ENCODE measurements at regions not wholly inside any gene's neighbourhood (a gene's known extent, or its start where the extent isn't known, plus 50 kb on each side); places are given as distances from the start of the nearest gene placed in this dataset.

GRCh38 chr5:18010053-18010452 lies 375.8 kb downstream of the TAF11L14 start:
- DNase-seq (ENCODE audit: low read depth, low spot score), result no peak
- H3K4me3 ChIP-seq (ENCODE audit: low read depth, low read length), result no peak overlapping the region
- TF ChIP-seq CTCF (IDR thresholded peaks at IDR 0.05; ENCODE audit: low read depth, low read length), result no peak
- in situ Hi-C loops (cut with HindIII; ENCODE audit: low sequenced_read_pairs), result no loop called here

GRCh38 chr5:18018472-18018871 lies 384.2 kb downstream of the TAF11L14 start:
- in situ Hi-C loops (cut with HindIII; ENCODE audit: low sequenced_read_pairs), result no loop called here
- no peak for DNase-seq (ENCODE audit: low read depth, low spot score)
- no peak overlapping the region for H3K4me3 ChIP-seq (ENCODE audit: low read depth, low read length)
- no peak for TF ChIP-seq CTCF (IDR thresholded peaks at IDR 0.05; ENCODE audit: low read depth, low read length)

DNA sequence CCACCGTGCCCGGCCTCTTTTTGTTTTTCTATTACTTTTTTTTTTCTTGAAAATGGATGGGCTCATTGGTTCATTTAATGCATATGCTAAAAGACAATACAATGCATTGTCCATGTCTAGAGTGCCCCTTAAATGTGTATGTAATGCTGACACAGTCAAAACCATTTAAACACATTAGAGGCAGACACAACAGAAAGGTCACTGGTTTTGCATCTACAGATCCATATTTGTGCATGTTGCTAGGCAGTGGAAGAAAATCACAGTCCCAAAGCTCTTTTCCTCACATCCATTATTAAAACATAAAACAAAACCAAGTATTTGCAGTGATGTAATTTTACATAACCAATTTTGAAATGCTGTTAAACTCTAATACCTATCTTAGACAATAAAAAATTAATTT lies 389.0 kb downstream of the TAF11L14 start:
- H3K4me3 ChIP-seq (ENCODE audit: low read depth, low read length), result no peak overlapping the region
- DNase-seq (ENCODE audit: low read depth, low spot score), result no peak
- in situ Hi-C loops (cut with HindIII; ENCODE audit: low sequenced_read_pairs), result no loop called here
- TF ChIP-seq CTCF (IDR thresholded peaks at IDR 0.05; ENCODE audit: low read depth, low read length), result no peak

DNA sequence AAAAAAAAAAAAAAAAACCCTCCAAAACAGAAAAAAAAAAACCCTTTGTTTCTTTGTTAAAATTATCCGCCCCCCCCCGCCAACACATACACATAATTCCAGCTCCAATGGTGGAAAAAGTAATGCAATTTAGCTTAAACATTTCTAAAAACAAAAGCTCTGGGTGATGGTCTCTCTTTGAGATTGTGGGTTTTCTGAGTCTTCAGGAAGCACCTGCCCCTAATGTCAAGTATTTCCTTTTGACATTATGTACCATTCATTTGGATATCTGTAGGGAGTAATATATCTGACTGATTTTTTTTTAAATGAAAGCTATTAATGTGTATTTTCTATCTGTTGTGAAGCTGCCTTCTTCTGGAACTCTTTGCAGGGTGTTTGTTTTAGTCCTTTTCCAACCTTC lies 389.7 kb downstream of the TAF11L14 start:
- DNase-seq (ENCODE audit: low read depth, low spot score), result no peak
- H3K4me3 ChIP-seq (ENCODE audit: low read depth, low read length), result no peak overlapping the region
- no peak for TF ChIP-seq CTCF (IDR thresholded peaks at IDR 0.05; ENCODE audit: low read depth, low read length)
- in situ Hi-C loops (cut with HindIII; ENCODE audit: low sequenced_read_pairs), result no loop called here

DNA sequence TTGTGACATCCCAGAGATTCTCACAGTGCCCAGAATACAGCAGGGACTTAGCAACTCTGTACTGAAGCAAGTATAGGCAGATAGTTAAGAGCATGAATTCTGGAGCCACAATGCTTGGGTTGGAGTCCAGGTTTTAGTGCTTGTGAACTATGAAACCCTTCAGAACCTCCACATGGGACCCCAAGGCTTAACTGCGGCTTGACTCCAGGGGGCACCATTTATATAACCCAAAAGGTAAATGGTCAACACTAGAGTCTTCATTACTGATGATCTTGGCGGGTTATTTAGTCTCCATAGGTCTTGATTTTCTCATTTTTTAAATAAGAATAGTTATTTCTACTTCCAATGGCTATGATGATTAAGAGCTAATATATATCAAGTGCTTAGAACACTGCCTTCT lies 390.3 kb downstream of the TAF11L14 start:
- in situ Hi-C loops (cut with HindIII; ENCODE audit: low sequenced_read_pairs), result no loop called here
- no peak for TF ChIP-seq CTCF (IDR thresholded peaks at IDR 0.05; ENCODE audit: low read depth, low read length)
- H3K4me3 ChIP-seq (ENCODE audit: low read depth, low read length), result no peak overlapping the region
- no peak for DNase-seq (ENCODE audit: low read depth, low spot score)

DNA sequence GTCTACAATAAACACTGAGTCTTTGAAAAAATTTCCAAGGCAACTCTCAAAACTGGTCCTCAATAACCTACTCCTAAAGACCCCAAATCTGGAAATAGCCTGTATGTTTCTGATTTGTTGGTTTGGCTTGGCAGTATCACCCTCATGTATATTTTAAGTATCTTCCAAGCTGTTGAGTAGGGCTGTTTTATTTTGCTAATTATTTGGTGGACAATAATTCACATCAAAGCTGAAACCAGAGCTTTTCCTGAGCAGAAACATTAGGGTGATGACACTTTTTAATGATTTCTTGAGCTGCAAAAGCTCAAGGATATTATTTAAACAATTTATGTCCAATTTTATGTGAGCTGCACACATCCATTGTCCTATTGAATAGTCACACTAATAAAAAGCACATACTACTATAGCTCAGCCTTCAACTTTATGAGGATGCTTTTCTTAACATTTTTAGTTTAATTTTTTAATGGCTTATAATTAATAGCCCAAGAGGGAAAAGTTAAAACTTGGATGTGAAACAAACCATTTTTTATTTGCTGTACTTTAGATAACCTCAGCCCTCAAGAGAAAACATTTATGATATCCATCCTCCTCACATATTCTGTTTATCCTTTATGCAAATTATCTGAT lies 393.1 kb downstream of the TAF11L14 start:
- in situ Hi-C loops (cut with HindIII; ENCODE audit: low sequenced_read_pairs), result no loop called here

More for the DNA sequence above, 393.1 kb downstream of the TAF11L14 start:
- TF ChIP-seq CTCF (IDR thresholded peaks at IDR 0.05; ENCODE audit: low read depth, low read length), result no peak
- no peak for DNase-seq (ENCODE audit: low read depth, low spot score)
- no peak overlapping the region for H3K4me3 ChIP-seq (ENCODE audit: low read depth, low read length)

All from astrocyte of the spinal cord (primary cell).